H1 (cell line): ENCODE measurements at regions not wholly inside any gene's neighbourhood (a gene's known extent, or its start where the extent isn't known, plus 50 kb on each side); places are given as distances from the start of the nearest gene placed in this dataset.

ENCODE experiments used
- EP300 ChIP-seq, 2 experiments: IDR thresholded peaks; 1 replicate in 1 of 2; 2 replicates in 1 of 2; pipeline ENCODE4 v1.6.1; 2011 to 2012; ENCODE audit warnings: low read depth in 2 of 2, low read length in 2 of 2, mild to moderate bottlenecking in 2 of 2, borderline replicate concordance in 1 of 2, inconsistent platforms in 1 of 2, moderate library complexity in 1 of 2
- RFX5 ChIP-seq: IDR thresholded peaks from 2 replicates; pipeline ENCODE4 v1.6.1; 2011; ENCODE audit warnings: low read depth, low read length, improper control_type of control experiment, borderline replicate concordance
- SIN3A ChIP-seq, 2 experiments: IDR thresholded peaks in 1 of 2; conservative IDR thresholded peaks in 1 of 2; 2 replicates each; pipeline ENCODE4 v1.6.1; 2011 to 2012; ENCODE audit warnings: low read length in 2 of 2, improper control_type of control experiment in 1 of 2, low read depth in 1 of 2, mild to moderate bottlenecking in 1 of 2
- SIX5 ChIP-seq: IDR thresholded peaks from 2 replicates; pipeline ENCODE4 v1.6.1; 2011; ENCODE audit warnings: mild to moderate bottlenecking, low read depth, low read length
- SP1 ChIP-seq: IDR thresholded peaks from 2 replicates; pipeline ENCODE4 v1.6.1; 2011; ENCODE audit warnings: low read depth, low read length
- YY1 ChIP-seq: IDR thresholded peaks from 2 replicates; pipeline ENCODE4 v1.6.1; 2011; ENCODE audit warnings: low read depth, mild to moderate bottlenecking, low read length
- TF ChIP-seq, protein P1 (sequence below): fragments of 300-600 bp; sonication (generic); IDR thresholded peaks from 2 replicates; pipeline ENCODE4 v1.7.1; 2012; ENCODE audit warnings: low read length, moderate library complexity, mild to moderate bottlenecking, inconsistent platforms; ENCODE audit not compliant: insufficient replicate concordance
- TF ChIP-seq, protein P2 (sequence below), 3 experiments: IDR thresholded peaks; 1 replicate in 2 of 3; 2 replicates in 1 of 3; pipeline versions ENCODE4 v1.5.1 to v1.6.1; 2011; ENCODE audit warnings: low read length in 3 of 3, mild to moderate bottlenecking in 3 of 3, inconsistent platforms in 2 of 3, low read depth in 1 of 3, moderate library complexity in 1 of 3; ENCODE audit not compliant: insufficient read depth in 1 of 3; ENCODE audit errors: control extremely low read depth in 1 of 3

DNA sequence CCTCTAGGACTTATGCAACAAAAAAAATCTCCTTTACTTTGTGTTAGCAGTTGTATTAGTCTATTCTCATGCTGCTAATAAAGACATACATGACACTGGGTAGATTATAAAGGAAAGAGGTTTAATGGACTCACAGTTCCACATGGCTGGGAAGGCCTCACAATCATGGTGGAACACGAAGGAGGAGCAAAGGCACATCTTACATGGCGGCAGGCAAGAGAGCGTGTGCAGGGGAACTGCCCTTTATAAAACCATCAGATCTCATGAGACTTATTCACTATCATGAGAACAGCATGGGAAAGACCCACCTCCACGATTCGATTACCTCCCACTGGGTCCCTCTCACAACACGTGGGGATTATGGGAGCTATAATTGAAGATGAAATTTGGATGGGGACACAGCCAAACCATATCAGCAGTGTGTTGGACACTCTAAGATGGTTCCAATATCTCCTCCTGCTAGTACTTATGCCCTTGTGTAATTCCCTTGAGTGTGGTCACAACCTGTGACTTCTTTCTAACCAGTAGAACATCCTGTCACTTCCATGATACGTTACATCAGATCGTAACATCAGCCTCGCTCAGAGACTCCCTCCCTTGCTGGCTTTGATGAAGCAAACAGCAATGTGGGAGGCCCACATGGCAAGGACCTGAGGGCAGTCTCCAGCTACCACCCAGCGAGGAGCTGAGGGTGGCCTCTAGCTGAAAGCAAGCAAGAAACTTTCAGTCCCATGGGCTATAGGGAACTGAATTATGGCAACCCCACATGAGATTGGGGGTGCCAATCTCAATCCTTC is 113.5 kb upstream of the PITX1 start:
- TF ChIP-seq, protein P1, sequence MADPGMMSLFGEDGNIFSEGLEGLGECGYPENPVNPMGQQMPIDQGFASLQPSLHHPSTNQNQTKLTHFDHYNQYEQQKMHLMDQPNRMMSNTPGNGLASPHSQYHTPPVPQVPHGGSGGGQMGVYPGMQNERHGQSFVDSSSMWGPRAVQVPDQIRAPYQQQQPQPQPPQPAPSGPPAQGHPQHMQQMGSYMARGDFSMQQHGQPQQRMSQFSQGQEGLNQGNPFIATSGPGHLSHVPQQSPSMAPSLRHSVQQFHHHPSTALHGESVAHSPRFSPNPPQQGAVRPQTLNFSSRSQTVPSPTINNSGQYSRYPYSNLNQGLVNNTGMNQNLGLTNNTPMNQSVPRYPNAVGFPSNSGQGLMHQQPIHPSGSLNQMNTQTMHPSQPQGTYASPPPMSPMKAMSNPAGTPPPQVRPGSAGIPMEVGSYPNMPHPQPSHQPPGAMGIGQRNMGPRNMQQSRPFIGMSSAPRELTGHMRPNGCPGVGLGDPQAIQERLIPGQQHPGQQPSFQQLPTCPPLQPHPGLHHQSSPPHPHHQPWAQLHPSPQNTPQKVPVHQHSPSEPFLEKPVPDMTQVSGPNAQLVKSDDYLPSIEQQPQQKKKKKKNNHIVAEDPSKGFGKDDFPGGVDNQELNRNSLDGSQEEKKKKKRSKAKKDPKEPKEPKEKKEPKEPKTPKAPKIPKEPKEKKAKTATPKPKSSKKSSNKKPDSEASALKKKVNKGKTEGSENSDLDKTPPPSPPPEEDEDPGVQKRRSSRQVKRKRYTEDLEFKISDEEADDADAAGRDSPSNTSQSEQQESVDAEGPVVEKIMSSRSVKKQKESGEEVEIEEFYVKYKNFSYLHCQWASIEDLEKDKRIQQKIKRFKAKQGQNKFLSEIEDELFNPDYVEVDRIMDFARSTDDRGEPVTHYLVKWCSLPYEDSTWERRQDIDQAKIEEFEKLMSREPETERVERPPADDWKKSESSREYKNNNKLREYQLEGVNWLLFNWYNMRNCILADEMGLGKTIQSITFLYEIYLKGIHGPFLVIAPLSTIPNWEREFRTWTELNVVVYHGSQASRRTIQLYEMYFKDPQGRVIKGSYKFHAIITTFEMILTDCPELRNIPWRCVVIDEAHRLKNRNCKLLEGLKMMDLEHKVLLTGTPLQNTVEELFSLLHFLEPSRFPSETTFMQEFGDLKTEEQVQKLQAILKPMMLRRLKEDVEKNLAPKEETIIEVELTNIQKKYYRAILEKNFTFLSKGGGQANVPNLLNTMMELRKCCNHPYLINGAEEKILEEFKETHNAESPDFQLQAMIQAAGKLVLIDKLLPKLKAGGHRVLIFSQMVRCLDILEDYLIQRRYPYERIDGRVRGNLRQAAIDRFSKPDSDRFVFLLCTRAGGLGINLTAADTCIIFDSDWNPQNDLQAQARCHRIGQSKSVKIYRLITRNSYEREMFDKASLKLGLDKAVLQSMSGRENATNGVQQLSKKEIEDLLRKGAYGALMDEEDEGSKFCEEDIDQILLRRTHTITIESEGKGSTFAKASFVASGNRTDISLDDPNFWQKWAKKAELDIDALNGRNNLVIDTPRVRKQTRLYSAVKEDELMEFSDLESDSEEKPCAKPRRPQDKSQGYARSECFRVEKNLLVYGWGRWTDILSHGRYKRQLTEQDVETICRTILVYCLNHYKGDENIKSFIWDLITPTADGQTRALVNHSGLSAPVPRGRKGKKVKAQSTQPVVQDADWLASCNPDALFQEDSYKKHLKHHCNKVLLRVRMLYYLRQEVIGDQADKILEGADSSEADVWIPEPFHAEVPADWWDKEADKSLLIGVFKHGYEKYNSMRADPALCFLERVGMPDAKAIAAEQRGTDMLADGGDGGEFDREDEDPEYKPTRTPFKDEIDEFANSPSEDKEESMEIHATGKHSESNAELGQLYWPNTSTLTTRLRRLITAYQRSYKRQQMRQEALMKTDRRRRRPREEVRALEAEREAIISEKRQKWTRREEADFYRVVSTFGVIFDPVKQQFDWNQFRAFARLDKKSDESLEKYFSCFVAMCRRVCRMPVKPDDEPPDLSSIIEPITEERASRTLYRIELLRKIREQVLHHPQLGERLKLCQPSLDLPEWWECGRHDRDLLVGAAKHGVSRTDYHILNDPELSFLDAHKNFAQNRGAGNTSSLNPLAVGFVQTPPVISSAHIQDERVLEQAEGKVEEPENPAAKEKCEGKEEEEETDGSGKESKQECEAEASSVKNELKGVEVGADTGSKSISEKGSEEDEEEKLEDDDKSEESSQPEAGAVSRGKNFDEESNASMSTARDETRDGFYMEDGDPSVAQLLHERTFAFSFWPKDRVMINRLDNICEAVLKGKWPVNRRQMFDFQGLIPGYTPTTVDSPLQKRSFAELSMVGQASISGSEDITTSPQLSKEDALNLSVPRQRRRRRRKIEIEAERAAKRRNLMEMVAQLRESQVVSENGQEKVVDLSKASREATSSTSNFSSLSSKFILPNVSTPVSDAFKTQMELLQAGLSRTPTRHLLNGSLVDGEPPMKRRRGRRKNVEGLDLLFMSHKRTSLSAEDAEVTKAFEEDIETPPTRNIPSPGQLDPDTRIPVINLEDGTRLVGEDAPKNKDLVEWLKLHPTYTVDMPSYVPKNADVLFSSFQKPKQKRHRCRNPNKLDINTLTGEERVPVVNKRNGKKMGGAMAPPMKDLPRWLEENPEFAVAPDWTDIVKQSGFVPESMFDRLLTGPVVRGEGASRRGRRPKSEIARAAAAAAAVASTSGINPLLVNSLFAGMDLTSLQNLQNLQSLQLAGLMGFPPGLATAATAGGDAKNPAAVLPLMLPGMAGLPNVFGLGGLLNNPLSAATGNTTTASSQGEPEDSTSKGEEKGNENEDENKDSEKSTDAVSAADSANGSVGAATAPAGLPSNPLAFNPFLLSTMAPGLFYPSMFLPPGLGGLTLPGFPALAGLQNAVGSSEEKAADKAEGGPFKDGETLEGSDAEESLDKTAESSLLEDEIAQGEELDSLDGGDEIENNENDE, result no peak
- TF ChIP-seq YY1, result no peak
- TF ChIP-seq, protein P2, sequence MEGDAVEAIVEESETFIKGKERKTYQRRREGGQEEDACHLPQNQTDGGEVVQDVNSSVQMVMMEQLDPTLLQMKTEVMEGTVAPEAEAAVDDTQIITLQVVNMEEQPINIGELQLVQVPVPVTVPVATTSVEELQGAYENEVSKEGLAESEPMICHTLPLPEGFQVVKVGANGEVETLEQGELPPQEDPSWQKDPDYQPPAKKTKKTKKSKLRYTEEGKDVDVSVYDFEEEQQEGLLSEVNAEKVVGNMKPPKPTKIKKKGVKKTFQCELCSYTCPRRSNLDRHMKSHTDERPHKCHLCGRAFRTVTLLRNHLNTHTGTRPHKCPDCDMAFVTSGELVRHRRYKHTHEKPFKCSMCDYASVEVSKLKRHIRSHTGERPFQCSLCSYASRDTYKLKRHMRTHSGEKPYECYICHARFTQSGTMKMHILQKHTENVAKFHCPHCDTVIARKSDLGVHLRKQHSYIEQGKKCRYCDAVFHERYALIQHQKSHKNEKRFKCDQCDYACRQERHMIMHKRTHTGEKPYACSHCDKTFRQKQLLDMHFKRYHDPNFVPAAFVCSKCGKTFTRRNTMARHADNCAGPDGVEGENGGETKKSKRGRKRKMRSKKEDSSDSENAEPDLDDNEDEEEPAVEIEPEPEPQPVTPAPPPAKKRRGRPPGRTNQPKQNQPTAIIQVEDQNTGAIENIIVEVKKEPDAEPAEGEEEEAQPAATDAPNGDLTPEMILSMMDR (IDR thresholded peaks at IDR 0.05; ENCODE audit: control extremely low read depth in 1 of 3, insufficient read depth in 1 of 3, low read depth in 1 of 3, low read length in 3 of 3), result no peak
- no peak for TF ChIP-seq EP300 (IDR thresholded peaks at IDR 0.05; ENCODE audit: borderline replicate concordance in 1 of 2, low read depth in 2 of 2, low read length in 2 of 2)
- no peak for TF ChIP-seq RFX5
- no peak for TF ChIP-seq SP1
- TF ChIP-seq SIX5, result no peak
- TF ChIP-seq SIN3A (conservative IDR thresholded peaks at IDR 0.05 in 1 of 2, IDR thresholded peaks at IDR 0.05 in 1 of 2; ENCODE audit: low read depth in 1 of 2, low read length in 2 of 2), result no peak
